HL-60 (cell line): ENCODE measurements at regions not wholly inside any gene's neighbourhood (a gene's known extent, or its start where the extent isn't known, plus 50 kb on each side); places are given as distances from the start of the nearest gene placed in this dataset.

ENCODE experiments used
- DNase-seq, 2 experiments: peaks; one replicate each; pipeline ENCODE4 v3.0.0-alpha.2; 2010 to 2020; ENCODE audit warnings: low read depth in 1 of 2, low spot score in 1 of 2
- H3K27ac ChIP-seq: fragments of 250-450 bp; sonication (Bioruptor Pico); replicated peaks from 2 replicates; pipeline ENCODE4 v1.5.1; 2020; ENCODE audit warnings: mild to moderate bottlenecking, moderate library complexity
- H3K27me3 ChIP-seq: fragments of 250-450 bp; sonication (Bioruptor Pico); 2 replicates; pipeline ENCODE4 v1.5.1; 2021; ENCODE audit warnings: mild to moderate bottlenecking, moderate library complexity; ENCODE audit not compliant: insufficient read depth, poor library complexity, severe bottlenecking
- H3K4me3 ChIP-seq: replicated peaks from 2 replicates; pipeline ENCODE4 v1.5.1; 2011; ENCODE audit warnings: mild to moderate bottlenecking, control low read depth, low read length; ENCODE audit not compliant: insufficient read depth
- GABPA ChIP-seq: IDR thresholded peaks from 2 replicates; pipeline ENCODE4 v1.6.1; 2012; ENCODE audit warnings: low read depth
- POLR2AphosphoS5 ChIP-seq: IDR thresholded peaks from 2 replicates; pipeline ENCODE4 v1.6.1; 2012; ENCODE audit warnings: low read depth
- REST ChIP-seq: IDR thresholded peaks from 2 replicates; pipeline ENCODE4 v1.6.1; 2012; ENCODE audit warnings: low read depth; ENCODE audit not compliant: insufficient replicate concordance
- SPI1 ChIP-seq: IDR thresholded peaks from 2 replicates; pipeline ENCODE4 v1.6.1; 2012; ENCODE audit warnings: low read depth, mild to moderate bottlenecking, borderline replicate concordance
- TF ChIP-seq, protein P1 (sequence below): IDR thresholded peaks from one replicate; pipeline ENCODE4 v1.5.1; 2011; ENCODE audit warnings: low read length, control low read depth, inconsistent platforms; ENCODE audit not compliant: insufficient read depth

DNA sequence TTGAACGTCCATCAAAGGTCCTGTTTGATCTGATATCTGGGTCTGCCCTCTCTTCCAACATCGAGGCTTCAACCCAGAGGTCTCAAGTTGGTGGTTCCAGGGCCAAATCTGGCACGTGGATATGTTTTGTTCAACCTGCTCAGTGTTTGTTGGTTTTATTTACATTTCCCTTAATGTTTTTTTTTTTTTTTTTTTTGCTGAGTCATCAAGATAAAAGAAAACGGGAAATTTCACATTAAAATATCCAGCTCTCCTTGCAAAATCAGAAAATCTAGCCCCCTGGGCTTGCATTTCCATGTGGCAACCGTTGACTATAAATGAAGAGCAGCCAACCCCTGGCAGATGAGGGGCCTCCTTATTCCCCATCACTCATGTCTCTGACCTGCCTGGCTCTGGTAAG lies 765.6 kb upstream of the TBX3 start:
- Histone ChIP-seq H3K4me3 (no peak overlapping the region), H3K27me3 (peaks cover 16% of the 10 kb centered on the region), H3K27ac (no peak overlapping the region)
- TF ChIP-seq REST, result no peak
- TF ChIP-seq SPI1, result no peak
- no peak for TF ChIP-seq GABPA
- TF ChIP-seq, protein P1, sequence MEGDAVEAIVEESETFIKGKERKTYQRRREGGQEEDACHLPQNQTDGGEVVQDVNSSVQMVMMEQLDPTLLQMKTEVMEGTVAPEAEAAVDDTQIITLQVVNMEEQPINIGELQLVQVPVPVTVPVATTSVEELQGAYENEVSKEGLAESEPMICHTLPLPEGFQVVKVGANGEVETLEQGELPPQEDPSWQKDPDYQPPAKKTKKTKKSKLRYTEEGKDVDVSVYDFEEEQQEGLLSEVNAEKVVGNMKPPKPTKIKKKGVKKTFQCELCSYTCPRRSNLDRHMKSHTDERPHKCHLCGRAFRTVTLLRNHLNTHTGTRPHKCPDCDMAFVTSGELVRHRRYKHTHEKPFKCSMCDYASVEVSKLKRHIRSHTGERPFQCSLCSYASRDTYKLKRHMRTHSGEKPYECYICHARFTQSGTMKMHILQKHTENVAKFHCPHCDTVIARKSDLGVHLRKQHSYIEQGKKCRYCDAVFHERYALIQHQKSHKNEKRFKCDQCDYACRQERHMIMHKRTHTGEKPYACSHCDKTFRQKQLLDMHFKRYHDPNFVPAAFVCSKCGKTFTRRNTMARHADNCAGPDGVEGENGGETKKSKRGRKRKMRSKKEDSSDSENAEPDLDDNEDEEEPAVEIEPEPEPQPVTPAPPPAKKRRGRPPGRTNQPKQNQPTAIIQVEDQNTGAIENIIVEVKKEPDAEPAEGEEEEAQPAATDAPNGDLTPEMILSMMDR, result no peak
- no peak for TF ChIP-seq POLR2AphosphoS5
- DNase-seq, result no peak

DNA sequence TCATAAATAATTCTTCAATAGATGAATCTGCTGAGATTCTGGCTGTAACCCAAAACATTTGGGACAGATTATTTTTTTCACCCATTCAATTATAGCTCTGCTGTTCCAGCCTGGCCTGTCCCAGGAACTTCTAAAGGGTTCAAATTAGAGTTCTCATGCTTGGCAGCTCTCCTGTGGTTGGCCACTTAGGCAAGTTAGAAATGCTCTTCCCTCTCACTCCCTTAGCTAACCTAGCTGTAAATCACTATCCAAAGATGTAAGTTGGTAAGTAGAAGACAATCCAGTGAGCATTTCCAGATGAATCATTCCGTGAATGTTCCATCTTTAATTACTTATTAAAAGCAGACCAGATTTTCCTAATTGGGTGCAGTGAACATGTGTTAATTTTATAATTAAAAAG lies 760.4 kb upstream of the TBX3 start:
- Histone ChIP-seq H3K27ac (no peak overlapping the region), H3K27me3 (no peaks in the 10 kb centered on the region), H3K4me3 (no peak overlapping the region)
- no peak for DNase-seq
- TF ChIP-seq POLR2AphosphoS5 (no peak), SPI1 (no peak), REST (no peak), GABPA (no peak)
- TF ChIP-seq, protein P1, result no peak

DNA sequence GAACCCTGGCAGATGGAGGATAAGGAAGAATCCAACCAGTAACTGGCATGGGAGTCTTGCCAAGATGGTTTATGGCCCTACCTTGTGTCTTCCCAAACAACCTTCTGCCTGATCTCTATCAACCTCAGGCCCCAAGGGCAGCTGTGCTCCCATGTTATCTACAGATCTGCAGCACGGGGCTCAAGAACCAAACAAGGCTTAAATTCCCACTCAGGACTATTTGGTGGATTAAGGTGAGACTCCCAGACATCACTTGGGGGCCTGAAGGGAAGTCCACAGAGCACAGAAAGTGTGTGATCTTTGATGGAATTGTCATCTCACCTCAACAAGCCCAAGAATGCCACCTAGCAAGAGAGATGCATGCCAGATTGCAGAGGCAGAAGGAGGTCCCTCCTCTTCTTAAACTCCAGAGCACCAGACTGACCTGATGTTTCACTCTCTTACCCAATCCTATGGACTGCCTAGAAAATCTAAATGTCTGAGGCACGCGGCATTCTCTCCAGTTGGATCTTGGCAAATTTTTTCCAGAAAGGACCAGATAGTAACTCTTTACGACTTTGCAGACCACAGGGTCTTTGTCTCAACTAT lies 759.5 kb upstream of the TBX3 start:
- no peaks in the 10 kb centered on the region for H3K27me3 ChIP-seq
- H3K27ac ChIP-seq, result no peak overlapping the region
- DNase-seq, result no peak
- TF ChIP-seq SPI1 (no peak), POLR2AphosphoS5 (no peak), REST (no peak), GABPA (no peak)
- TF ChIP-seq, protein P1, result no peak
- no peak overlapping the region for H3K4me3 ChIP-seq
